Right ventricle myocardium superior (tissue), 1 donor: ENCODE measurements at regions not wholly inside any gene's neighbourhood (a gene's known extent, or its start where the extent isn't known, plus 50 kb on each side); places are given as distances from the start of the nearest gene placed in this dataset.

Experiments used
- ATAC-seq: fragments of 200-7000 bp; cut with Tn5 transposase; one replicate; pipeline ENCODE4 v1.9.1; 2020; ENCODE audit warnings: mild to moderate bottlenecking; ENCODE audit not compliant: poor library complexity
- DNase-seq: peaks from one replicate; pipeline ENCODE4 v3.0.0-alpha.2; 2020
- intact Hi-C: fragments of 100-400 bp; cut with DNase I; formaldehyde crosslinking; loops from one replicate; pipeline ENCODE4 v1.11.2; 2022
- donor health status: DM: no; HTN: yes; CAD: no; lungs with severe emphysema.

DNA sequence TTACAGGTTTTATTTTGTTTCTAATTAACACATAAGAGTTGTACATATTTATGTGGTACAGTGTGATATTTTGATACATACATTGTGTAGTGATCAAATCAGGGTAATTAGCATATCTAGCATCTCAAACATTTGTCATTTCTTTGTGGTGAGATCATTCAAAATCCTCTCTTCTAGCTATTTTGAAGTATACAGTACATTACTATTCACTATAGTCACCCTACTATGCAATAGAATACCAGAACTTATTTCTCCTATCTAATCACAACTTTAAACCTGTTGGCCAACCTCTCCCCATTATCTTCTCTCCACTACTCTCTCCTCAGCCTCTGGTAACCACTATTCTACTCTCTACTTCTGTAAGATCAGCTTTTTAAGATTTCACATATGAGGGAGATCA, 325.8 kb downstream of the CYP26B1 start:
- ATAC-seq: no peak
- DNase-seq: no peak
- intact Hi-C loops: no loop called here

DNA sequence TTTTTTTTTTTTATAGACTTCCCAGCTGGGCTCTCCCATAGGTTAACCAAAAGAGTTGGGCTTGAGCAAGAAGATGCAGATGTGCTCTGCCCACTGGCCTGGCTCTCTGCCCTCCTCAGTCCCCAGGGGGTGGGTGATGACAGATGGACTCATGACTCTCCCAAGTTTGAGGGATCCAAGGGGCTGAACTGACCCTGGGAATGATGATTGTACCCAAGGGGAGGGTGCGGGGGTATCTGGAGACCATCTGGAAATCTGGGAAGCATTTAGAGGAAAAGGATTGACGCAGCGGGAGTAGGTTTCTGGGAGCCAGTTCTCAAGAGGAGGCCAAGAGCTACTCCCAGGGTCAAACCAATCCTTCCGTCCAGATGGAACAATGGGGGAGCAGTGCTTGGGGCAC, 330.8 kb downstream of the CYP26B1 start:
- DNase-seq: no peak
- intact Hi-C loops: no loop called here
- ATAC-seq: no peak

DNA sequence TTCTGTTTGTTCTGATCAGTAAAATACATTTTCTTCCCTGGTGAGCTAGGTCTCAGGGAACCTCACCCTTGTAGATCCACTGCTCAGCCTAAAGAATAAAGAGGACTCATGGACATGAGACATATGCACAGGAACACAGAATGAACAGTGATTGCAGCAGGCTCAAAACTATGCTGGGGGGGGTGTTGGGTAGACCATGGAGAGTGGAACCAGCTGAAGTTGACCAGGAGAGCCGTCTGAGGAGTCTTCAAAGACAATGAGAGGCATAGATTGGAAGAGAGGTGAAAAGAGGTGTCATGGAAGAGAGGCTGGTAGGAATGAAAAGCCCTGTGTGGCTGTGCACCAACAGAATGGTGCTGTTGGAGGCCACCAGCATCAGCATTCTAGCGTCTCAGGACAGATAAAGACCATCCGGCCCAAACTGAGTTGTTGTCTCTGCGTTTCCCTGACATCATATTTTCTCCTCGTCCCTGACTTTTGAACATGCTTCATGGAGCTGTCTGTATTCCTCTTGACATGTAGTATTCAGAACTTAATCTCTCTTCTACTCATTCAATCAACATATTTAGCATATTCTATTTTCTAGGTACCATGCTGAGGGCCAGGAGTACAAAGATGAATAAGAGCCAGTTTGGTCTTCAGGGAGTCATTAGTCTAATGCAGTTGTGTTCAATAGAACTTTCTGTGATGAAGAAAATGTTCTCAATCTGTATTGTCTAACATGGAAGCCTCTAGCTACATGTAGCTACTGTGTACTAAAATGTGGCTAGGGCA, 331.8 kb downstream of the CYP26B1 start:
- DNase-seq (no peak), ATAC-seq (no peak)
- intact Hi-C loops: no loop called here

DNA sequence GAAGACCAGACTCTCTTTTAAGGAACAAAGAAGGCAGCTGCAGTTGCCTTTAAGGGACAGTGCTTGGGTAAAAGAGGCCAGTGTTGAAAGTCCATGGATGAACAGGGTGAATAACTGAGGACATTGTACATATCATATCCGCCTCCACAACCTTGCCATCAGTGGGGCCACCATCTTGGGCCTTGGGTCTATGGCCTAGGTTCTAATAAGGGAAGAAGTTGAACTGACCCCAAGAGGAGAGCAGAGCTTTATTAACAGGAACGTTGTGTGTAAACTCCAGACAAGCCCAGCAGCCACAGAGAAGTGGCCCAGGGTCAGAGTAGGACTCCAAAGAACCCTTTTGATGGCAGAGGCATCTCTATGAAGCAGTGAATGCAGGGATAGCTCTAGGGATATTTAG, 332.8 kb downstream of the CYP26B1 start:
- intact Hi-C loops: no loop called here
- ATAC-seq: no peak
- DNase-seq: no peak

DNA sequence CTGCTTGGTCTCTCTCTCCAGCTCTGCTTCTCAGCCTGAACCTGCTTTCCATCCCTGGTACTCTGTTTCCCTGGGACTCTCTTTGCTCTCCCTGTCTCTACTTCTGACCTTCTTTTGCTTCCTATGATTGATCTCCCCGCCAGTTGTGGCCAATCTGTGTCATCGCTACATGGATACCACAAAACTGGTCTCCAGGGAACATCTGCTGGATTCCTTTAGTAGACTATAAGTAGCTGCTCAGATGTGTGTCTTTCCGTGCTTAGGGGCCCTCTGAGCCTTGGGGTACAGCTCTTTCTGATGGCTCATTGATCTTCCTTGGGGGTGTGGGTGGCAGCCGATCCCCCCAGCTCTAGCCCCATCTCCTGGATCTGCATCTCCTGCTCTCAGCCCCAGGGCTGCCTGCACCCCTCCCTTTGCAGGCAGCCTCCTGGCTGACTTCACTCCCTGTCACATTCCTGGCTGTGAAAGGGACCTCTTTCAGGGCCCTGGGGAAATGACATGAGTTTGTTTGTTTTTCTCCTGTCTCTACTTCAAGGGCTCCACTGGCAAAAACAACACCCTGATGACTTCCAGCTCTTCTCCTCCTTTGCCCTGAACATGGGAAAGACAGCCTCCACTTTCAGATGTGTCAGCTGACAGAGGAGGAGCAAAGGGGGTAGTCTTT, 333.7 kb downstream of the CYP26B1 start:
- DNase-seq: no peak
- intact Hi-C loops: no loop called here
- no peak for ATAC-seq

DNA sequence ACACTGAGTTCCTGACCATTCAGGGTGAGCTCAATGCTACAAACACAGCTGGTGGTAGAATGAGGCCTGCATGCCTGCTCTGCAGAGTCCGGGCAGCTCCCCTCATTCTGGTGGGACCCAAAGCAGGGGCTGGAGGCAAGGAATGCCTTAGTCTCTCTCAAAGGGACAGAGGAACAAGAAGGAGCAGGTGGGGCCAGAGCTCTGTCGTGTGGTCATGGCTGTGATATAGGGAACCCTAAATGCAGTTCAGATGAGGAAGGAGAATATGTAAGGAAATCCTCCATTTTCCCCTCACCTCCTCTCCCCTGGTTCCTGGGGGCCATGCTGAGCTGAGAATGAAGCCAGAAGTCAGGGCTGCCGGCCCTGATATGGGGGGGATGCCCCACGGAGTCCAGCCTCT, 334.3 kb downstream of the CYP26B1 start:
- DNase-seq: no peak
- intact Hi-C loops: no loop called here
- no peak for ATAC-seq

DNA sequence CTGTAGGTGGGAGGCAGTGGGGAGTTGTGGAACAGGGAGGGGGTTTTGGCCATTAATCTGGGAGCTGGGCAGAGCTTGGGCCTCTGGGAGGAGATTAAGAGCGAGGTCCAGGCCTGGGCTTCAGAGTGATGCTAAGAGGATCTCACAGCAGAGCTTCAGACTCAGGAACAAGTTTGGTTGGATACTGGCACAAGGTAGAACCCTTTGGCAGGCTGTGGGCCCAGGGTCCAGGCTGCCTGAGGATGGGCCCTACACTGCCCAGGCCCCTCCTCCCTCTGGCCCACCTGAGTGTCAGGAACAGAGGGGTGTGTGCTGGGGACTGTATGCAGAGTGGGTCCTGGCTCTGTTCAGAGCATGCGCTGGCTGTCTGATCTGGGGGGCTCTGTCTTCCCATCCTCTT, 334.9 kb downstream of the CYP26B1 start:
- ATAC-seq (no peak), DNase-seq (no peak)
- intact Hi-C loops: no loop called here

DNA sequence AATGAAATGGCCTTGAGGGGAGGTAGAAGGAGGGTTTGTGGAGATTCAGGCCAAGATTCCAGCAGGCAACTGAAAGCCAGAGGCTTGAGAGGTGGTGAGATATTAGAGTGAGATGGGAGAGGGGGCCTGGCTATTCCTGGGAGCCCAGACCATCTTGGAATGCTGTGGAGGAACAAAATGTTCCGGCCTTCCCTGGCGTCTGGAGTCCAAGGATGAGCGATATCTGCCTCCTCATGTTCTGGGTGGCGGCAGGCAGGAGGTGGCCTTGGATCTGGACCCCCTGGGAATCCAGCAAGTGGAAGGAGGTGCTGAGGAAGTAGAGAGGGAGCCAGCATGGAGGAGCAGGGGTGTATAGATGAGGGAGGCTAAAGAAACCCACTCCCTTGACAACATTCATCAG, 335.9 kb downstream of the CYP26B1 start:
- DNase-seq: no peak
- no peak for ATAC-seq
- intact Hi-C loops: no loop called here

DNA sequence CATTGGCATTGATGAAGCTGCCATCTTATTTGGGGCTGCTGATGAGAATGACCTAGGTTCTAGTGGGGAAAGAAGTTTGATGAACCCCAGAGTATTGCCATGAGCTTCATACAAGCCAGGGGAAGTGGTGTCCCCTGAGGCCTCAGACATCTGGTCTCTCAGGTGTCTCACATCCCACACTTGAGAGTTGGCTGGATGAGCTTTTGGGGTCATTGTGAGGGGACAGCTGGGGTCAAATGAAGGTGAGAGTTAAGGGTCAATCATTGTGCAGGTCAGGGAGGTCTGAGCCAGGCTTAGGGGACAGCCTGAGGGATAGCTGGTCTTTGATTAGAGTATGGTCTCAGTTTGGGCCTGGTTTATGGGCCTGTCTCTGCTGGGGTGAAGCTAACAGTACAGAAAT, 336.5 kb downstream of the CYP26B1 start:
- intact Hi-C loops: no loop called here
- DNase-seq: no peak
- no peak for ATAC-seq

DNA sequence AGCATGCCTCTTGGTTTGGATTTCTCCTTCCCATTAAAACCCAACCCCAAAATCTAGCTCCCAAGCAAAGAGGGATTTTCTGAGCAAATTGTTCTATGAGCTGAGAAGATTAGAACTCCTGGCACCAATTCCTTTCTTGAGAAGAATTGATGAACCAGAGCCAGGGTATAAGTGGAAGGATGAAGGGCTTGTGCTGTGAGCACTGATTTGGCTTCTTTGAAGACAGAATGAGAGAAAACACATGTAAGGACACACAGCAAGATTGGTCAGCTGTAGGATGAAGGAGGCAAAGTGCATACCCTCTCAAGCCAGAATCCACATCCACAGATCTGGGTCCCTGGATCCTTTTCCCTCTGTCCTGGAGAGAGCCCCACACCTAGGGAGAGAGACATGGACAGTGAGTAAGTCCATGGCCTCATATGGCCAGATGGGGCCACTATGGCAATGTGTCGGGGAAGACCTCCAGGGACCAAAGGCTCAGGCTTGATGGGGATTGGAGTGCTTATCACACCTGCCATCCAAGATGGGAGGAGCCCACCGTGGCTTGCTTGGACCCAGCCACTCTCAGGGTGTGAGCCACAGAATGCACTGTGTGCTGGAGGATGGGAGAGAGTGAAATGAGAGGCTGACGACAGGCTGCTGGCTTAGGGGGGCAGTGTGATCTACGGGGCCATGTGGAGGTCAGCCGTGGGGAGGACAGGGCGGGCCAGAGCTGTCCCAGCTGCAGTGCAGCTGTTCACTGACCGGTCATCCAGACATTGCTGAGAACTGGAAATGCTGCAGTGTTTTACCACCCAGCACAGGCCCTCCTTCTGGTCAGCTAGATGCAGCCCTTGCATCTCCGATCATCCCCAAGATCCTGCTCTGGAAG, 339.8 kb downstream of the CYP26B1 start:
- ATAC-seq: peak; percentile 95
- intact Hi-C loops: loop anchor here (10.0 kb wide), 1 partner anchor 187 kb away; no protein-coding TSS in a partner anchor

DNA sequence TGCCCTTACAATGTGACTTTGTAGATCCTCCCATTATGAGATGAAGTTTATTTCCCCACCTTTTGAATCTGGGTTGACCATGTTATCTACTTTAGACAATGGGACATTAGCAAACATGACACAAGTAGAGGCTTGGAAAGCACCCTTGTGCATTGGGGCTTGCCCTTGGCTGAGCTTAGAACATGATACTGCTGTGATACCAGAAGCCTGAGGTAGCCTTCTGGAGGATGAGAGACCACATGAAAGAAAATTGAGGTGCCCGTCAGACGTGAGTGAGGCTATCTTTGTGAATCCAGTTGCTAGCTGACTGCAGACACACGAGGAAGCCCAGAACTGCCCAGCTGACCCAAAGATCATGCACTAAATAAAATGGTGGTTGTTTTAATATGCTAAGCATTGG, 341.2 kb downstream of the CYP26B1 start:
- no peak for DNase-seq
- intact Hi-C loops: loop anchor here (10.0 kb wide), 1 partner anchor 188 kb away; no protein-coding TSS in a partner anchor
- ATAC-seq: no peak

More for the DNA sequence above, 339.8 kb downstream of the CYP26B1 start:
- peak; percentile 83 for DNase-seq

DNA sequence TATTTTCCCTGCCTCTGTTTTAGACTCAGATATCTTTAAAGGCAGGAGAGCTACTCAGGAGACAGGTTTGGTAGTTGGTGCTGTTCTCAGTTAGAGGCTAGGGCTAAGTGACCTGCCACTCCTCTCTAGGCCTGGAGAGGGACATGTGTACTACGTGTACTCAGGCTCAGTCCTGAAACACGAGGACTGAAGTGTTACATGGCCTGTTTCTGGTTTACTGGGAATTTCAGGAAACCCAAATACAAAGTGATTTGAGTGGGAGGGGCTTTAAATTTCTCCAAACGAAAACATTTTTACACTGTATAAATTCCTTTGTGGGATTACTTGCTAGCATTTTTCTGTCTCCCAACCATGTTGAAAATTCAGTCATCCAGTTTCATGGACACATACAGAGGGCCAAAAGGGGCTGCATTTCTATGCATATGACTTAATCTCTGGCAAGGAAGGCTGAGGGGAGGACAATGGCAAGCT, 343.3 kb downstream of the CYP26B1 start:
- intact Hi-C loops: loop anchor here (5.0 to 10.0 kb wide), 3 partner anchors 190 to 348 kb away; no protein-coding TSS in a partner anchor
- DNase-seq (no peak), ATAC-seq (no peak)

DNA sequence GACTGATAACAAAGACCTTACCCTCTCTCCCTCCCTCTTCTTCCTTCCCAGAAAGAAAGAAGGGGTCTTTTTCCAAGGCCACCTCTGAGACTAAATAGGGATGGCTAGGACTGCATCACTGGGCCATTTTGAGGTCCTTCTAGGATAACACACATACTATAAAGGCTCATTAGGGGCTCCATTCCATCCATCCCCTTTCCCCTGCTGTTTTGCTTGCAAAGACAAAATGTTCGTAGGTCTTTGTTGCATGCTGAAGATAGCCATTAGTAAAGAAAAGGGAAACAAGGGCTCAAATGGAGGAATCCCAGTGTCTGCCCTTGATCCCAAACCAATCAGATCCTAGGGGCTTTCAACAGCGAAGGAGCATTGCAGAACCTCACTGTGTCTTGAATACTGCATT, 344.3 kb downstream of the CYP26B1 start:
- no peak for DNase-seq
- intact Hi-C loops: loop anchor here (5.0 to 10.0 kb wide), 3 partner anchors 191 to 349 kb away; no protein-coding TSS in a partner anchor
- no peak for ATAC-seq

DNA sequence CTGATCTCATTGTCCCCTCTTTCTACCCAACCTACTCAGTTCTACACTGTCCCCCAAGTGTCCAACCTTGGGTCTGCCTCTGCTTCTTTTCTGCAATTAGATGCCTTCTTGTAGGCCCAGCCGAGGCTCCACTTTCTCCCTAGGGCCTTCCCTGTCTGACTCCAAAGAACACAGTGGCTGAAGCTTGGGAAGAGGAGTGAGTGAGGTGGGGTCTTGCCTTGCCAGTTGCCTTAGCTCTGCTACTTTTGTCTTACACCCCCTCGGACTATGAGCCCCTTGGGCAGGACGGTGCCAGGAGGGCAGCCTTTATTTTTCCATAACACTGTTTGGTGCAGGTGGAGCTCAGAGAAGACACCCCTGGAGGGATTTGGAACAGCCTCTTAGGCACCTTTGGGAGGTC, 345.1 kb downstream of the CYP26B1 start:
- intact Hi-C loops: loop anchor here (5.0 to 10.0 kb wide), 3 partner anchors 190 to 350 kb away; no protein-coding TSS in a partner anchor
- no peak for ATAC-seq
- DNase-seq: no peak

DNA sequence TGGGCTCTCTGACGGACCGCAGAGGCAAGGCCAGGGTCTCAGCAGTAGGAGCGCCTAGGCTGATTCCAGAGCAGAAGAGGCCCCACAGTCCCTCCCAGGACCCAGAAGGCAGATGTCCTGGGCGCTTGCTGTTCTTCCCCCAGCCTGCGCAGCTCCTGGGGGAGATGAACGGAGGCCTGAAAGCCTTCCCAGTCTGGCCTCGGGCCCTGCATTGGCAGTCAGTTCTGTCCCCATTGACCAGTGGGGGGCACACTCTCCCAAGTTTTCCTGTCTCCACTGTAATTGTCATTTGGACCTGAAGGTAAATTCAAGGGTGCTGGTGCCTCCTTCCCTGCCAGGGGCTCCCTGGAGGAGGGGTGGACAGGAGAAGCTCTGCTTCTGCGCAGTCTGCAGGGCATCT, 345.7 kb downstream of the CYP26B1 start:
- peak; percentile 85 for ATAC-seq
- intact Hi-C loops: loop anchor here (5.0 to 10.0 kb wide), 3 partner anchors 190 to 350 kb away; no protein-coding TSS in a partner anchor
- peak; percentile 78 for DNase-seq

DNA sequence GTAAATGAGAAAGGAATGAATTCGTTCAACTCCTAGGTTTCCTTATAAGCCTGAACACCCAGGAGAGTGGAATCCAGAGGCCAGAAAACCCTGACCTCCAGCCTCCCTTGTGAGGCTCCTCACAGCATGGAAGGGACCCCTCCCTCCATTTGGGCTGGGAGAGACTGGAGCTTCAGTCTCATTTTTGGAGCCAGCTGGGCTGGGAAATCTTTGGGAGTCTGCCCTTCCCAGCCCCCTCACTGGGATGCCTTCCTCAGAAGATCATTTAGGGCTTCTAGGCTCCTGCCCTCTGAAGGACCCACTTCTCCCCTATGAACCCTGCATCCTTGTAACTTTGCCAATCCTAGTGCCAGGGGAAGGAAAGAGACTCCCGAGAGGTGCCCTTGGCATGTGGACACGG, 346.1 kb downstream of the CYP26B1 start:
- no peak for DNase-seq
- intact Hi-C loops: loop anchor here (5.0 to 10.0 kb wide), 3 partner anchors 189 to 351 kb away; no protein-coding TSS in a partner anchor
- no peak for ATAC-seq

DNA sequence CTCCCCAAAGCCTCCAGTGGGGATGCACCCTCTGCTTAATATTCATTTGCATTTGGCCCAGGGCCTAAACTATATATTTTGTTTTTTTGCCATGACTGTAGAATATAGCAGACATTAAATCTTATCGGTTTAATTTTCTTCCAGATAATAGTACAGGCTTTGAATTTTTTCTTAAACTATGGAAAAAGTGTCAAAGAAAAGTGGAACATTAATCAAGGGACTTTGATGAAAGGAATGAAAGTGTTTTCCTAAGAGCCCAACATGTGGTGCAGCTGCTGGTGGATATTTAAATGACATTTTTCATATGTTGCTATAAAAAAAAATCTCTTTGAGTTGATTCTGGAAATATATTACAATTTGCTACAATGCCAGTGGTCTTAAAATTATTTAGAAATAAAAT, 346.8 kb downstream of the CYP26B1 start:
- DNase-seq (no peak), ATAC-seq (no peak)
- intact Hi-C loops: loop anchor here (5.0 to 10.0 kb wide), 3 partner anchors 189 to 351 kb away; no protein-coding TSS in a partner anchor

DNA sequence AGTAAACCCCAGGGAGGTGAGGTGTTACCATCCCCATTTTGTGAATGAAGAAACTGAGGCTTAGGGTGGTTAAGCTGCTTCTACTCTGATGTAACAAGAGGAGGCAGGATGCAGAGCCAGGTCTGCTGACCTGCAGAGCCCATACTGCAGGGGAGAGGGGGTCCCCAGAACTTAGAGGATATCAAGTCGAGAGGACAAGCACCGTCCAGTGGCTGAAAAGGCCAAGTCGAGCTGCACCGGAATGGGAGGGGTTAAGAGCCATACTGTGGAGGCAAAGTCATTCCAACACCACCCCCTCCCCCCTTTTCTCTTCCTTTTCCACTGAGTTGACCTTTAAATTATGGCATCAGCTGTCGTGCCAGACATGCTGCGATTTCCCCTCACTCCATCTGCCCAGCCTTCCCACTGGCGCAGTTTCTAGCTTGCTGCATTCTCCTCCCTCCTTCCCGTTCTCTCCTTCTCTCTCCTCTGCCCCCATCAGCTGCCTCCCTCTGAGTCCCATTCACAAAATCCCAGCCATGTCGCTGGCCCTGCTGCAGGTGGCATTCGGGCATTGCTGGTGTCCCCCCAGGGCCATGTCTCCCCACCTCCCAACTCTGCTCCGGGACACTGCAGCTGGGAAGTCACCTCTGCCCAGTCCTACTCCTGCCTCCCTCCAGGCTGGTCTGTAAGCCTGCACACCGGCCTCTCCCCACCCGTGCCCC, 346.9 kb downstream of the DYSF start:
- ATAC-seq (no peak), DNase-seq (no peak)

More for the DNA sequence above, 346.9 kb downstream of the DYSF start:
- intact Hi-C loops: loop anchor here (5.0 to 10.0 kb wide), 3 partner anchors 188 to 352 kb away; no protein-coding TSS in a partner anchor
